GM21447 (cell line): ENCODE measurements at regions not wholly inside any gene's neighbourhood (a gene's known extent, or its start where the extent isn't known, plus 50 kb on each side); places are given as distances from the start of the nearest gene placed in this dataset.

Source experiments
- ATAC-seq: cut with Tn5 transposase; IDR thresholded peaks from one replicate; pipeline ENCODE4 v1.9.1; 2021; ENCODE audit not compliant: unreplicated experiment

DNA sequence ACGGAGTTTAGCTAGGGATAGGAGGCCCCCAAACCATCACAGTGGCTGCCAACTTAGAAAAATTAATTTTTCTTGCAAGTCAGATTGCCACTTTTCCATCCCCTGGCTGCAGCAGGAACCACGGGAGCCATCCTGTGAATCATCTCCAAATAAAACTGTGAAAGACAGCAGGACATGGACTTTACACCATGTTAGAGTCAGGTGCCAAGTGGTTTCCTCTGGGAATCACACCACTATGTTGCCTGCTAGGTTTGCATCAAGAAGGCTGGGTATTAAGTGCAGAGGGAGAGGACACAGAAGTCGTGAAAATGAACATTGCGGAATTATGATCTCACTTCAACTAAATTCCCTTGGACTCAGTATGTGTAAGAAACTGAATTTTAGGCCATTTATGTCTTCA is 471.3 kb upstream of the GOT2 start:
- ATAC-seq, result no peak

- ATAC-seq, result no peak
Measured at GRCh38 chr16:59204589-59204988, 470.5 kb upstream of the GOT2 start.

- ATAC-seq, result no peak
Measured at GRCh38 chr16:59202233-59202862, 468.2 kb upstream of the GOT2 start.

GRCh38 chr16:59201821-59202220 is 467.7 kb upstream of the GOT2 start:
- ATAC-seq, result no peak

- ATAC-seq, result no peak
Measured at GRCh38 chr16:59201160-59201559, 467.0 kb upstream of the GOT2 start.

- no peak for ATAC-seq
Measured at GRCh38 chr16:59198487-59198886, 464.4 kb upstream of the GOT2 start.

DNA sequence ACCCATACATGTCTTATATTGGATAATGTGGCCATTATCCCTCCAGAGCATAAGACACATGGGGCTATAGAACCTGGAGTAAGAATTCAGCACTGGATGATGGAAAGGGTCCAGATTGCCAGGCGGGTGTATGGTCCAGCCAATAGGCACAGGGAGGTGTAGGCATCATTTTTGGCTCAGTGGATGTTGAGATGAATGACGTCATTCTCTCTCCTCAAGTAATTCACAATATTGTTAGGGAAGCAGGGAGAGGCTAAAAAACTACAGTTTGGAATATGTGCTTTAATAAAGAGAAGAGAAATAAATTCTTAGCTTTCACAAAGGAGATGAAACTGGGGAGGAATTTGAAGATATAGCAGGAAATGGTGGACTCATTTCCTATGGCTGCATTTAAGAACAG is 461.1 kb upstream of the GOT2 start:
- ATAC-seq, result no peak

DNA sequence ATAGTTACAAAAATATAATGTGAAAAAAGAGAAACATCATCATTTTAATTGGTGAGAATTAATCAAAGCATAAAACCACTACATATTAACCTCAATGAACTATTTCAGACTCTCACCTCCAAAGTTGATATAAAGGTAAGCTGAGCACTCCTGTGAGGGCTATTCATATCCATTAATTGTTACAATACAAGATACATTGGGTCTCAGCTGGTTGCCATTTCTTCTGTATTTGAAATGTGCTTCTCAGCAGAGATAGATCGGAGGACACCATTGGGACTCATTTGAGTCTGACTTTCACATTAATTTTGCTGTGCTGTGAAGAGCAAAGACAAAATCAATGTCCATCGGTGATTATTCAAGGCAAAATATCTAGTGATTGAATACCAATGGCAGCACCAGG is 459.5 kb upstream of the GOT2 start:
- no peak for ATAC-seq

- no peak for ATAC-seq
Measured at GRCh38 chr16:59192551-59193199, 458.6 kb upstream of the GOT2 start.

- ATAC-seq, result no peak
Measured at GRCh38 chr16:59190731-59191130, 456.6 kb upstream of the GOT2 start.

DNA sequence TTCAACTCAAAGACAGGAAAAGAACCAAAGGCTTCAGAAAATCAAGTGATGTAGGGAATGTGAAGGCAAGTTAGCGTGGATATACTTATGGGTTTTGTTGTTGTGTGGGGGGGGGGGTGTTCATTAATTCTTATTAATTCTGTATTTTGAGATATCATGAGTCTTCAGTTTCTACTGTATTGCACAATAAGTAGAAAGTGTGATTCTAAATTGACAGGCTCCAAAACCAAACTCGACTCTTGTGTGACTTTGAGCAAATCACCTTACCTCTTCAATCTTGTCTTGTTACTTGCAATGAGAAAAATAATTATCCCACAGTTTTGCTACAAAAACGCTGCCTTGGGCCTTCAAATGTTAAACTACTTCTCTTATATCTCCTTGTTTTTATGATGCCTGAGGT is 453.9 kb upstream of the GOT2 start:
- ATAC-seq, result no peak

DNA sequence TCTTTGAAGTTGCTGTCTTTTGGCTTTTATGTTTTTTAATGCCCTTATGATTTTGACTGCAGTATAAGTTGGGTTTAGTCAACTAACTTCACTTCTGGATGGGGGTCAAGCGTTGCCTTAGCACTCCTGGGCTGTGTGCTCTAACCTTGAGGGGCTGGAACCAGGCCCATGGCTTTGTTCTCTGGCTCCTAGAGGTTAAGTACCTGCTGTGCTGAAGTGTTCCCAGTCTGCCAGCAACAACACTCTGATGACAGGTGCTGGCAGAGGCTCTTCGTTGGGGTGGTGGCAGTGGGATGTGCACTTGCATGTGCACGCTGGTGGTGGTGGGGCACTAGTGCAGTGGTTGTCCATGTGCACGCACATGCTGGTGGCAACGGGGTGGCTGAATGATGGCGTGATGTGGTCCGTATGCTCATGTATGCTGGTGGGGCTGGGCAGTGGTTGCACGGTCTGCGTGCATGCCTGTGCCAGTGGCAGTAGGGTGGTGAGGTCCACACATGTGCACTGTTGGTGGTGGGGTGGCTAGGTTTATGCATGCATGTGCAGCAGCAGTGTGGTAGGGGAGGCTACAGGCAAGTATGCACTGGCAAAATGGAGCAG is 447.8 kb upstream of the GOT2 start:
- ATAC-seq, result no peak

DNA sequence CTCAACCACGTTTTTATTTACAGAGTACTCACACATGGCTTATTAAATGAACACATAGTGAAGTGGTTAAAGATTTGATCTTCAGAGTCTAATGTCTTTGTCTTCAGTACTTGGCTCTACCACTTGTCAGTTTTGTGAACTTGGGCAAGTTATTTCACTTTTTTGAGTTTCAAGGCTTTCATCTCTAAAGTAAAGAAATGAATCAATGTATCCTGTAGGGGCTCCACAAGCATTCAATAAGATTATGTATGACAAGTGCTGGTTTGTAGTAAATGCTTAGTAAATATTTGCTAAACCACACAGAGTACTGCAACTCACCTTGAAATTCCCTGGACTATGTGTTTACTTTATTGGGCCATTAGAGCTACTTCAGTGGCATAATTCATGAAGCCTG is 446.0 kb upstream of the GOT2 start:
- ATAC-seq, result no peak

- ATAC-seq, result no peak
Measured at GRCh38 chr16:59179446-59180082, 445.4 kb upstream of the GOT2 start.

GRCh38 chr16:59173408-59173831 is 439.3 kb upstream of the GOT2 start:
- ATAC-seq, result no peak

DNA sequence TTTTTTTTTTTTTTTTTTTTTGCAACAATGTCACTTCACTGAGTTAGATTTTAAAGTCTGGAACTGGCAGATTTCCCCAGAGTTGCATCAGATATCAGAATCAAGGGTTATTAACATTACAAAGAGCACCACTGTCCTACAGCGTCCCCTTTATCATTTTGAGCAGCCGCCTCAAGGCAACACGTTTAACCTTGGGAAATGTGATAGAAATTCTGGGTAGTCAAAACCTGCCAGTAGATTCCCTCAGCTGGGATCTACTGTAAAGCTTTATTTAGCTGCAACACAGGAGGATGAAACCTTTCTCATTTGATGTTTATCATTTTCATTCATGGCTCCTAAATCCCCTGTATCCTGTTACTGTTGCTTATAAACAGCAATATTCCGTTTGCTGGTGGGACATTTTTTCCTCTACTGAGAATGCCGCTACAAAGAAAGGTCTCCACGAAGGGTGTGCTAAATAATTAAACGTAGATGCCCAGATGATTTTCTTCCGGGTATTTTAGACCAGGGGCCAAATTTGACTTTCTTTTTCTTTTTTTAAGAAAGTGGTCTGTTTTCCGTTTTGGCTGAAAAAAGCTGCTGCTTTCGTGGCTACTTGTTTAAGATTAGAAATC is 436.1 kb upstream of the GOT2 start:
- ATAC-seq, result no peak

DNA sequence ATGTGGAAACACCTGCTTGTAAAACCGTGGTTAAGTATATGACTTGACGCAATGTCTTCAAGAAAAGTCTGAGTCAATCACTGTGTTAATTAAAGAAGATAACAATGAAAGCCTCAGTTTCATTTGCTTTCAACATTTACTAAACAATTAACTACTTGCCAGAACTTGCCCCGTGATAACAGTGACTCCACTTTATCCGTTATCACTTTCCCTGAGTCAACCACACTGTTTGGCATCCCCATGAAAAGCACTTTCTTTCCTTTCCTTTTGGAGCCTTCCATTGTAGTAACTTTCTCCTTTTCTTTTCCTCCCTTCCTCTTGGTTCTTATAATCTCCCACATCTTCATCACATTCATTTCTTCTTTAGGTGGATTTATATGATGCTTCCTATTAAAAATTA is 435.1 kb upstream of the GOT2 start:
- no peak for ATAC-seq

DNA sequence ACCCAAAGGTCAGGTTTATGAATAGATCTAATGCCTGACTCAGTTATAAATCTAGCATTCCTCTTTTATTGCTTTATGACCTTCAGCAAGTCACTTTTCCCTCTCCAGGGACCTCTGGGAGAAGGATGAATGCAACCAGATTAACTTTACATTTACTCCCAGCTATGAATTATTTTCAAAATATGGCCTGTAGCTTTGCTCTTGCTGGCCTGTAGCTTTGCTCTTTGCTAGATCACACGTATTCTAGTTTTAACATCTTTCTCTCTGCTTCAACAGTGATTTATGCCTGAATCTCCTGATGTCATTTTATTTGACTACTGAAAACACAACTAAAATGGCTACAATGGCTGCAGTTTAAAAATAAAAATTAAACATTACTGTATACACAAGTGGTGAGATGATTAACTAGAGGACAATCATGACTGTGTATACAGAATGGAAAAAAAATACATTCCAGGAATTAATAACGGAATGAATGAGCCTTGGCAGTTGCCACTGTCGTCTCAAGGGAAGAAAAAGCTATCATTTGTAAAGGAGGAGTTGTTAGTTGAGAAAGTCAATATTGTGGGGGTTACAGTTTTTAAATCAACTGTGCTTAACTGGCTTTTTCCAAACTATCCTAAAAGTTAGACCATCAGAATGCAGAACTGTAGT is 434.5 kb upstream of the GOT2 start:
- no peak for ATAC-seq

DNA sequence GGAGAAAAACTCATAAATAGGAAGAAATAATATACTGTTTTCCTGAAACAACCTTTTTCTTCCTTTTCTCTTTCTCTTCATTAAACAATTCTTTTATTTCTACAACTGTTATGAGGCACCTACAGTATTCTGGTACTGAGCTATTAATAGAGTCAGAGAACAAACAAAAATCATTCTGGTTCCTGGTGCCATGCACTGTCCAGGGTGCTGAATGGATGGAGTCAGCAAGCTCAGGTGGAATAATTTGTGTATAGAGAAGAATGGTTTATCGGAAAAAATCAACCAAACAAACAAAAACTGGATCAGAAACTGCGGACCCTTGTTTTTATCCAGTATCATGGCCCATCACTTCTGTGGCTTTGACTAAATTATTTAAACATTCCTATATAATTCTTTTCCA is 430.3 kb upstream of the GOT2 start:
- no peak for ATAC-seq

- no peak for ATAC-seq
Measured at GRCh38 chr16:59163371-59164055, 429.4 kb upstream of the GOT2 start.

DNA sequence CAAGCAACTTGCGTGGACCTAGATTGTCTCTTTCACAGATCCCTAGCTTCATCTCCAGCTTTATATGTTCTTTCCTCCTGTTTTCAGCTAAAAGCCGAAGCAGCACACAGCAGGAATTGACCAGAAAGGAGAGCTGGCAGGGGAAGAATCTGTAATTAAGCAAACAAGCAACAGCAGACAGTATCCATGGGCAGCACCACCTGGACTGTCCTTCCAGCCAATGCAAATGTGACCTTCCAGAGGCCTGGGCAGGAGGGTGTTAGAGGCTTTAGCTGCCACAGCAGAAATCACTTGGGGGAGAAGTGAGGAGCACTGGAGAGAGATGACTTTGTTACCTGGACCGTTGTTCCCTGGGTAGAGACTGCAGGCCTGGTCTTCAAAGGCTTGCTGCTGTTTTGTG is 427.6 kb upstream of the GOT2 start:
- no peak for ATAC-seq
